ENCODE measurements at regions not wholly inside any gene's neighbourhood (a gene's known extent, or its start where the extent isn't known, plus 50 kb on each side); places are given as distances from the start of the nearest gene placed in this dataset.

- H4K20me1 ChIP-seq (ENCODE audit: insufficient read depth, low read length), result no peaks in the 10 kb centered on the region
- no peaks in the 10 kb centered on the region for H3K36me3 ChIP-seq (replicated peaks in 1 of 2; ENCODE audit: control insufficient read depth in 1 of 2, insufficient read depth in 2 of 2, low read length in 2 of 2)
- no TSS peak for BruUV-seq (replicated peaks)
- no peak overlapping the region for H2AFZ ChIP-seq (ENCODE audit: low read length)
- intact Hi-C loops (cut with micrococcal nuclease; ENCODE audit: unreplicated experiment), result loop anchor here (2.0 to 5.0 kb wide), 3 partner anchors 520 to 1094 kb away; partner anchors contain the start of gene PPIC
- ATAC-seq (no peak), FAIRE-seq (no peak), DNase-seq (ENCODE audit: low spot score) (no peak)
- H3K4me1 ChIP-seq (ENCODE audit: insufficient read depth, low read length), result peaks cover 5% of the 10 kb centered on the region; the same call in 1 of the 2 replicates
- no peaks in the 10 kb centered on the region for H3K27me3 ChIP-seq (ENCODE audit: control insufficient read depth in 1 of 2, insufficient read depth in 2 of 2, low read length in 2 of 2)
- 83% methylated on average over 1 of the region's 1 CpG for WGBS (ENCODE audit: low lambda C conversion rate)
- H3K4me2 ChIP-seq (ENCODE audit: low read depth, low read length), result no peak overlapping the region
- no peak overlapping the region for H3K27ac ChIP-seq (ENCODE audit: extremely low read length, insufficient read depth, low read length)
- ChIA-PET CTCF (ENCODE audit: low intra/inter-chr PET ratio, low total read pairs) (no interaction called here), POLR2A (no interaction called here)
- H3K4me3 ChIP-seq (replicated peaks in 1 of 3; ENCODE audit: insufficient read depth in 1 of 3, low read depth in 2 of 3, low read length in 3 of 3), result no peak overlapping the region
- no peaks in the 10 kb centered on the region for H3K79me2 ChIP-seq (ENCODE audit: insufficient read depth, low read length)
- TF ChIP-seq HDAC1 (CRISPR knock-in tag; IDR thresholded peaks at IDR 0.05), result no peak
- no peak for TF ChIP-seq IKZF5 (CRISPR knock-in tag; IDR thresholded peaks at IDR 0.05)
- no peak for TF ChIP-seq ZNF30 (CRISPR knock-in tag; IDR thresholded peaks at IDR 0.05)
- TF ChIP-seq GLI4 (CRISPR knock-in tag; IDR thresholded peaks at IDR 0.05; ENCODE audit: borderline replicate concordance), result no peak
- TF ChIP-seq PREB (CRISPR knock-in tag; IDR thresholded peaks at IDR 0.05), result no peak
- TF ChIP-seq HMGXB3 (CRISPR knock-in tag; IDR thresholded peaks at IDR 0.05; ENCODE audit: borderline replicate concordance), result no peak
- H3K9me3 ChIP-seq (ENCODE audit: low read length), result no peaks in the 10 kb centered on the region
- H3K9ac ChIP-seq (ENCODE audit: insufficient read depth, low read depth, low read length), result no peak overlapping the region
- in situ Hi-C loops (cut with HindIII; ENCODE audit: extremely low pct_ligation_motif_present, low pct_unique_long_range_greater_than_20kb), result loop anchor here (5.0 to 25.0 kb wide), 2 partner anchors 855 to 1095 kb away; no protein-coding TSS in a partner anchor
These were observed 205.1 kb downstream of the SNCAIP start for GRCh38 chr5:122517091-122517490.
